D721Med (cell line): ENCODE measurements at regions not wholly inside any gene's neighbourhood (a gene's known extent, or its start where the extent isn't known, plus 50 kb on each side); places are given as distances from the start of the nearest gene placed in this dataset.

Experiments
- DNase-seq: peaks from one replicate; pipeline ENCODE4 v3.0.0; 2011; ENCODE audit warnings: low spot score; ENCODE audit not compliant: insufficient read length
- FAIRE-seq: peaks from 2 replicates; lab custom pipeline; 2011; peaks lifted over from hg19 to GRCh38; lab: Jason Lieb, UNC
- TF ChIP-seq, protein P1 (sequence below): IDR thresholded peaks from 2 replicates; pipeline ENCODE4 v1.5.1; 2012; ENCODE audit warnings: mild to moderate bottlenecking, control low read depth; ENCODE audit not compliant: insufficient read depth; ENCODE audit errors: missing control alignments

DNA sequence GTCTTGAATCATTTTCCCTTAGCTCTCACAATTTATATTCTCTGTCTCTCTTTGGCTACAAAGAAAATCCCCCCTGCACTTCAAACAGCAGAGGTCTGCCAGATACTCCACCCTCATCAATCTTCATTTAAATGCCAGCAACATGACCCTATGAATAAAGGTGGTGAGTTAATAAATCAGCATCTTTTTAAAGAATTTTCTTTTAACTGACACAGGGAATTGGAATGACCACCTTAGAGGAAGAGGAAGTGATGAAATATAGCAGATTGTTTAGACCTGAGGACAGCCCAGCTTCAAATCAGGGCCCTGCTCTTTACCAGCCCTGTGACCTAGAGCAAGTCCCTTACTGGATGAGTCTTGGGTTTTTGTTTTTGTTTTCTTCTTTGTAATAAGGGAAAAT is 223.1 kb upstream of the PAPPA start:
- FAIRE-seq (no peak), DNase-seq (no peak)
- TF ChIP-seq, protein P1, sequence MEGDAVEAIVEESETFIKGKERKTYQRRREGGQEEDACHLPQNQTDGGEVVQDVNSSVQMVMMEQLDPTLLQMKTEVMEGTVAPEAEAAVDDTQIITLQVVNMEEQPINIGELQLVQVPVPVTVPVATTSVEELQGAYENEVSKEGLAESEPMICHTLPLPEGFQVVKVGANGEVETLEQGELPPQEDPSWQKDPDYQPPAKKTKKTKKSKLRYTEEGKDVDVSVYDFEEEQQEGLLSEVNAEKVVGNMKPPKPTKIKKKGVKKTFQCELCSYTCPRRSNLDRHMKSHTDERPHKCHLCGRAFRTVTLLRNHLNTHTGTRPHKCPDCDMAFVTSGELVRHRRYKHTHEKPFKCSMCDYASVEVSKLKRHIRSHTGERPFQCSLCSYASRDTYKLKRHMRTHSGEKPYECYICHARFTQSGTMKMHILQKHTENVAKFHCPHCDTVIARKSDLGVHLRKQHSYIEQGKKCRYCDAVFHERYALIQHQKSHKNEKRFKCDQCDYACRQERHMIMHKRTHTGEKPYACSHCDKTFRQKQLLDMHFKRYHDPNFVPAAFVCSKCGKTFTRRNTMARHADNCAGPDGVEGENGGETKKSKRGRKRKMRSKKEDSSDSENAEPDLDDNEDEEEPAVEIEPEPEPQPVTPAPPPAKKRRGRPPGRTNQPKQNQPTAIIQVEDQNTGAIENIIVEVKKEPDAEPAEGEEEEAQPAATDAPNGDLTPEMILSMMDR, result no peak

DNA sequence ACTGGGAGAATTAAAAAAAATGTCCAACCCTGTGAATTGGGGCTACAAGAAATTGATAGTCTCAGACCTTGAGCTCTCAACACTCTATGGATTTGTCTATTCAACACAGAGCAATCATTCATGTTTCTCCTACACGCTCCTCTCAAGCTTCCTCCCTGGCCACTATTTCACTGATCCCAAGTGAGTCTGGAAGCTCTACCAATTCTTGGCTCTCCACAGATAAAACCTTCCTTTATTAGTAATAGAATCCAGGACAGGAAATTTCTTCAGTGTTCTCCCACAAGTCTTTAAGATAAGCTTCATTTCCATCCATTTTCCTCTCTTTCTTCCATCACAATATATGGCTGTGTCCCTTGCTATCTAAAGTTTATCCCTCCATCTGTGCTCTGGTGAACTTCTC is 215.1 kb upstream of the PAPPA start:
- no peak for FAIRE-seq
- no peak for DNase-seq
- TF ChIP-seq, protein P1, result no peak

DNA sequence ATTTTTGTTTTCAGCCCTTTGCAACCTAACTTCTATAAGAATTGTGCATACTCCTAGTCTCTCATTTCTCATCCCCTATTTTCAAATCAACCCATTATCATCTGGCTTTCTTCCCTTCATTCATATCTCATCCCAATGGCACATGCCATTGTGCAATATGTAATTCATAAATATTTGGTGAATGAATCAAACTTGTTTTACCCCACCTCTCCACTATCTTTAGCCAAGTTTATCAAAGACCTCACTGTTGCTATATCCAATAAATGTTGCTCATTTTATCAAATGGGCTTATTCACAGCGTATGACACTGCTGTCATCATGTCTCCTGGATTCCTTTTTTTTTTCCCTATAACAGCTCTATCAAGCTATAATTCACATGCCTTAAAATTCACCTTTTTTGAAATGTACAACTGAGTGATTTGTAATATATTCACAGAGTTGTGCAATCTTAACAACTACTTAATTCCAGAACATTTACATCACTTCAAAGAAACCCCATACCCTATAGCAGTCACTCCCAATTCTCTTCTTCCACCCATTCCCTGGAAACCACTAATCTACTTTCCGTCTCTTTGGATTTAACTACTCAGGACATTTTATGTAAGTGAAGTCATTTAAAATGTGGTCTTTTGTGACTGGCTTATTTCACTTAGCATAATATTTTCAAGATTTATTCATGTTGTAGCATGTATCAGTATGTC is 214.4 kb upstream of the PAPPA start:
- DNase-seq, result no peak
- TF ChIP-seq, protein P1, result no peak
- no peak for FAIRE-seq

DNA sequence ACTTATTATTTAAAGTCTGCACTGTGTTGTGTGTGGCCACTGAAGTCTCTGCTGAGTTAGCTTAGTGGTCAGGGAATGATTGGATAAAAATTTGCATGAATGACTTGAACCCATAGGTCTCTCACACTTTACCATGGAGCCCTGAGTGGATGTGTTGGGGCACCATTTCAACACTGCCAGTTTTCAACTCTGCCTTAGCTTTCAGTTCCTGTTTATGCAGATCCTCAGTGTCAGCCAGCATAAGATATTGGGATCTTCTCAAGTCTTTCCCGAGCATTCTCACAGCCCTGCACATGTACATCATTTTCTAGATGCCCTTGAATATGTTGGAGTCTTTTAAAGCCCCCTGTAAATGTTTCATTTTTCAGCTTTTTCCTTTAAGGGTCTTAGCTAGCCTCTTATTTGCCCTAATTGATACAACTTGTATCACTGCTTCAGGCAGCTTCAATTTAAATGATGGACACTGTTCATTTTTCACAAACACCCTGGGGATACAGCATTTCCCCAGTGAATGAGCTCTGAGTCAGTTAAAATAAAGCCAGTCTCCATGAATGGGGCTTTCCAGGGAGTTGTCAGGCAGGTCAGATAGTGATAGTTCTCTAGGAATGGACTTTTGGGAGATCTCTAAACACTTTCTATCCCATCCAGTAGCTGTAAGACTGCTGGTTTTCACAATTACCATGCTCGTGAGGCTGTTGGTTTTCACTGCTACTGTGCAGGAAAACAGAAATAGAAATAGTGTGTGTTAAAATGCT is 211.9 kb upstream of the PAPPA start:
- no peak for FAIRE-seq

DNA sequence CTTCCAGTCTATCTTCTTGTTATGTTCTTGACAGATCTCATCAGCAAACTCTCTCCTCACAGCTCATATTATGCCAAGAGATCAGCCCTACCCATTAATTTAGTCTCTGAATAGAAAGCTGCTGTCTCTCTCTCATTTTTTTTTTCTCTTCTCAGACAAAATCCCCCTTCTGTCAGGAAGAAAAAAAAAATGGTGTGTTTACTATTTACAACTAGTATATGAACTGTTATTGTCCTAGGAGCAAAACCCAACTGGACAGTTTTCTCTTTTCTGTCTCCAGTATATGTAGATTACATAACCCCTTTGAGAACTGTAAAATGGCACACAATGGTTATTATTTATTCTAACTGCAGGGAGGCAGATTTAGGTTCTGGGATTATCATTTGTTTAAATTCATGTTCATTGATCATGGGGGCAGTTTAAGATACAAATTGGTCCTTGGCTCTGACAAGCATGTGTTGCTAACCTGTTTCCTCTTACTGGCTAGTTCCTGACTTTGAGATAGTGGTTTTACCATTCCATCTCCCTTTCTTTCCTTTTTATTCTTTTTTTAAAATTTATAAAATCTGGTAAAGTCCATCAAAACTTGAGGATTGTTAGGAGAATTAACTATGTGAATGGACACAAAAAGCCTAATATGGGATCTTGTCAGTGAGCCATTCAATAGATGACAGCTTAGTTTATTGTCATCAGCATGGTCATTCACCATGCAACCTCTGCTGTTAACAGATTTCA is 210.0 kb upstream of the PAPPA start:
- FAIRE-seq (no peak), DNase-seq (no peak)
- TF ChIP-seq, protein P1, result no peak

More for the DNA sequence above, 211.9 kb upstream of the PAPPA start:
- DNase-seq, result no peak
- TF ChIP-seq, protein P1, result no peak

DNA sequence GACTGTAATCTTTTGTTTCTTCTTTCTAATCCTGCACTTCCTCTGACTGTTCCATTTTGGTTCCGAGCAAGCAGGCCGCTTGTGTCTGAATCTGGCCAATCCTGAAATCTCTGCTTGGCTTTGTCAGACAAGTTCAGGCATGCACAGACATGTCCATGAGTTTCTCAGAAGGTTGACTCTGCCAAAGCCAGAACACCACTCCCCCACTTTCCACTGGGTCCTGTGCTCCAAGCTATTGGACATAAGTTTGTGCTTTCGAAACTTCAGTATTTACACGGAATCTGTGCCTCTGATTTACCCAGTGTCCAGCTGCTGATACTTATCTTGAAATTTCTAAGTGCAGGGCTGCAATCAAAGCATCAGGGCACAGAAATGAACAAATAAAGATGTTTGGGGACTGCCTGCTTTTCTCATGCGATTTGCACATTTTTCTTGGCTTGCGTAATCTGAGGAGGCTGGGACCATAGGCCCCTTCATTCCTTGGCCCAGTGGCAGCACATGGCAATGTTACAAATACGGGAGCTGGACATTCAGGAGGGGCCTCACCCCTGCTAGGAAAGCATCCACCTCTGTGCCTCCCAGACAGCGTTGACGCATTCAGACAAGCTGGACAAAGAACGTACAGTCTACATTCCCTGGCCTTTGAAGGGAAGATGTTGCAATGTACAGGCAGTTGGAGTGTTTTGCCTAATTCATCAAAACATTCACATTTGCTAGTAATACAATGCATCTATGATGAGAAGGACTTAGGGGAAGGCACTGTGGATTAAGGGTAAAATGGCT is 209.2 kb upstream of the PAPPA start:
- DNase-seq (no peak), FAIRE-seq (no peak)
- TF ChIP-seq, protein P1, result no peak
